NCI-H146 (cell line): ENCODE measurements at regions not wholly inside any gene's neighbourhood (a gene's known extent, or its start where the extent isn't known, plus 50 kb on each side); places are given as distances from the start of the nearest gene placed in this dataset.
"Not testable (repeated sequence)": the region's sequence is repeated elsewhere in the genome, so short reads cannot be mapped to it uniquely, and the experiment has no call there.

Source experiments
- DNase-seq: peaks from one replicate; lab custom pipeline; 2025; lab: John Stamatoyannopoulos, UW

DNA sequence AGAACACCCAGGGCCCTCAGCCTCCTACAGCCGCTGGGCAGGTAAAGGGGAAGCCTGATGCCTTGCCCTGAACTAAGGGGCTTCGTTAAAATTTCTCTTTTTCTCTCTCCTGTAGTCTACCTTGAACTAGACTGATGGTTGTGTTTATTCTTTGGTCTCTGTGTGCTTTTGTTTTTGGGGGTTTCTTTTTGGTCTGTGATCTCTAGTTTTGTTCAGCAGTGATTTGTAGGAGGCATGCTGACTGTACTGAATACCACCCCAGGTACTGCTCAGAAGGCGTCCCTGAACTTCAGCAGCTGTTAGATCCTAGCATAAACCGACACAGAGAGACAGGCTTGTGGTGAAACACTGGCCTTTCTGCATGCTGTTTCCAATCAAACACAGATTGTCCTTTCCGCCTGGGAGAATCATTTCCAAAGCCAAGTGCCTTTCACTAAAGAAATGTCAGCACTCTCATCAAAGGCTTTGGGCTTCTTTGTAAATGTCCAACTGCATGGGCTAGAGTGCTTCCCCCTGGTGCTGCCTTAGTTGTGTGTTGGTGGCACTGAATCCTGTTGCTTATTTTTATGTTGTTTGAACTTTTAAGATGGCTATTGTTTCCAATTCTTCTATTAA is 364.7 kb upstream of the SASH1 start:
- DNase-seq: no peak

- no peak for DNase-seq
These were observed 362.7 kb upstream of the SASH1 start for GRCh38 chr6:147979966-147980365.

DNA sequence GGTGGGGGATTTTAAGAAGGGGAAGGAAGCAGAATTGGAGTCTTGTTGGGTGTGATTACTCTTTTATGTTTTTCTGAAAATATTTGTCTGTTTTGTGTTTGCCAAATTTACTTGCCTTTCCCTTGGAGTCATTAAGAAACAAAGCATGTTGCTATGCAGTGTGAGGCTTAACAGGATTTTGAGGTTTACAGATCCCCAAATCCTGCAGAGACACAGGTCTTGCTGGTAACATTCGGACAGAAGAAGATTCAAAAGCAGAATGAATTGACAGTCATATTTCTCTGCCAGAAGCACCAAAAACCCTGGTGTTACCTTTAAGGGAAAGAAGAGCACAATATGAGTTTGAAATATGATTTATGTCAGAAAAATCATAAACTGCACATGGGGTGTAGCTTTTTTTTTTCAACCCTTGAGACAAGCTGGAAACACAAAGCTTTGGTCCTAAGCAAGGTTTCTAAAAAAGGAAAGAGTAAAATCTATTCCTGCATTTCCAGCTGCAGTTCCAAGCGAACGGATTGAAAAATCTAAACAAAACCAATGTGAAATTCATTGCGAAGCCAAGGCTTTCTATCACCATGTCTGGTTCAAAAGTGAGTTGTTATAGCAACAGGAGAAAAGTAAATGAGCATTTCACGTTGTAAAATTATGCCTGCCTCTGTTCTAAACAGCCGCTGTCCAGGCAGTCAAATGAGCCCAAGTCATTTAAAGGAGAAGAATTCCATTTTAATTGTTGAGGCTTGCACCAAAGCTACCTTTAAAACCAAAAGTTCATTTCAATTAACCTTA is 358.9 kb upstream of the SASH1 start:
- DNase-seq: peak; percentile 28

GRCh38 chr6:147986846-147987245 is 355.8 kb upstream of the SASH1 start:
- DNase-seq: peak; percentile 90

DNA sequence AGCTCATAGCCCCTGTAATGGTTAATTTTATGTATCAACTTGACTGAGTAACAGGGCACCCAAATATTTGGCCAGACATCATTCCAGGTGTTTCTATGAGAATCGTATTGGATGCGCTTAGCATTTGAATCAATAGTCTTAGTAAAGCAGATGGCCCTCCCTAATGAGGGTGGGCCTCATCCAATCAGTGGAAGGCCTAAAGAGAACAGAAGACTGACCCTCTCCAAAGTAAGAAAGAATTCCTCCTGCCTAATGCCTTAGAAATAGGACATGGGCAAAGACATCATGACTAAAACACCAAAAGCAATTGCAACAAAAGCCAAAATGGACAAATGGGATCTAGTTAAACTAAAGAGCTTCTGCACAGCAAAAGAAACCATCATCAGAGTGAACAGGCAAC is 352.5 kb upstream of the SASH1 start:
- DNase-seq: no peak

DNA sequence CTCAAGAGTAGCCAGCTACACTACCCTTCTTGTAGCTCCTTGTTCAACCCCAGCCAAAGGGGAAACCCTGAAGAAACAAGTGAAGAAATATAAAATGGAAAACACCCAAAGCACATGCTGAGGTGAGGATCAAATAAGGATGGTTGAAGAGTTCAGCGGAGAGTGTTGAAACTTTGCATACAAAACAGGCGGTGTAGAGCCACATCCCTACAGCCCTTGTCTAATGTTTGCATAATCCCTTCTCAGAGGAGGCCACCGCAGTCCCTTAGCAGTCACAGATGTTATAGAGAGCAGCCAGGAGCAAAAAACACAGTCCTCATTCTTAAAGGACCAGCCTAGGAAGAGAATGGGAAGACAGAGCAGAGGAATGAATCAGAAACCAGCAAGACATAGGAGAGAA is 350.7 kb upstream of the SASH1 start:
- DNase-seq: no peak

DNA sequence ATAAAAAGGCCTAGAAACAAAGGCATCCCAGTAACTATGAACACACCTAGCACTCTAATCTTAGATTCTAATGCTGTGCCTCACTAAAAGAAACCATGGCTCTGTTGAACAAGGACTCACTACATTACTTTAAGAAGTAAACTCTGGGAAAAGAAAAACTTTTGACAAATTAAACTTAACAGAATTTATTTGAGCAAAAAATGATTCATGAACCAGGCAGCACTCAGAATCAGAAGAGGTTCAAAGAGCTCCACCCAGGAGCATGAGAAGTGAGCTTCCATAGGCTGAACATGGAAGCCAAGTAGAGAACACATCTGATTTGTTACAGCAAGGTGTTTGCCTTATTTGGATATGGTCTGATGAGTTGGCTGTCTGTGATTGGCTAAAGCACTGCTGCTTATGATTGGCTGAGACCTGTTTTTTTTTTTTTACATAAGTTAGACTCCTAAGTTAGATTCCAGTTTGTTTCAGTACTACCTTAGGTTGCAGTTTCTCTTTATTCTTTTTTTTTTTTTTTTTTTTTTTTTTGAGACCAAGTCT is 343.6 kb upstream of the SASH1 start:
- no peak for DNase-seq

DNA sequence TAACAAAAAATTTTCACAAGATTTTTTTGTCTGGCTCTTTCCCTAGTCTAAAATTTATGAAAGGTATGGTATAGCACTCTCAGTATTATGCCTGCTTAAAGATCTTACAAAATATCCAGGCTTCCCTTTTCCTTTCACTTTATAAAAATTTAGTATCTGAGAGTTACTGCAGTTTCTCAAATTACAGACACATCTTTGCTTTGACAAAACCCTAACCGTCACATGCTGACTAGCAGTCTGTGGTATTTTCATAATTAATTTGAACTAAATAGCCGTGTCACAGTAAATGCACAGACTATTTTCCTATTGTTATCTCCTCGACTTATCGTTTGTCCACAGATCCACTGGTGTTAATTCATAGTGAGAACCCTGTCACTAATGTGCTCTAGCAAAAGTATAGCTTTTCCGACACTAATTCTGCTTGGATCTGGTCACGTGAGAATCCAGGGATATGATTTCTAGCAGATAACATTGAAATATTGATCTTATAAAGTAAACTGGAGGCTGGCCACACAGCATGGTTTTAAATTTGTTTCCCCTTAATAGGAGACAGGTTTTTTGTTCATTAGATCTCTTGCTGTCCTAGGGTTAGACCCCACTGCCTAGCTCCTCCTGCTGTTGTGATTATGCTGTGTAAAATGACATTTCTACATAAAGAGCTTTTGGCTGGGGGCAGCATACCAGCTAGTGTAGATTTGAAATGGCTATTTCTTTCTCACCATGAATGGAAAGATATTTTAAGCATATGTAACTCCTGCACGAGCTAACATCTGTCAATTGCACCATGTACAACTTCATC is 340.6 kb upstream of the SASH1 start:
- DNase-seq: peak; percentile 82

GRCh38 chr6:148004651-148005050 is 338.0 kb upstream of the SASH1 start:
- no peak for DNase-seq

DNA sequence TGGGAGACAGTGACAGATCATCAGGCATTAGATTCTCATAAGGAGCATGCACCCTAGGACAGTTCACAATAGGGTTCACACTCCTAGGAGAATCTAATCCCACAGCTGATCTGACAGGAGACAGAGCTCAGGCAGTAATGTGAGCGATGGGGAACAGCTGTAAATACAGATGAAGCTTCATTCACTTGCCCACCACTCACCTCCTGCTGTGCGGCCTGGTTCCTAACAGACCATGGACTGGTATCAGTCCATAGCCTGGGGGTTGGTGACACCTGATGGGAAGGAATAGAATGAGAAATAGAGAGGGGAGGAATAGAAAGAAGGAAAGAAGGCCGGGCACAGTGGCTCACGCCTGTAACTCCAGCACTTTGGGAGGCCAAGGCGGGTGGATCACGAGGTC is 336.8 kb upstream of the SASH1 start:
- no peak for DNase-seq

DNA sequence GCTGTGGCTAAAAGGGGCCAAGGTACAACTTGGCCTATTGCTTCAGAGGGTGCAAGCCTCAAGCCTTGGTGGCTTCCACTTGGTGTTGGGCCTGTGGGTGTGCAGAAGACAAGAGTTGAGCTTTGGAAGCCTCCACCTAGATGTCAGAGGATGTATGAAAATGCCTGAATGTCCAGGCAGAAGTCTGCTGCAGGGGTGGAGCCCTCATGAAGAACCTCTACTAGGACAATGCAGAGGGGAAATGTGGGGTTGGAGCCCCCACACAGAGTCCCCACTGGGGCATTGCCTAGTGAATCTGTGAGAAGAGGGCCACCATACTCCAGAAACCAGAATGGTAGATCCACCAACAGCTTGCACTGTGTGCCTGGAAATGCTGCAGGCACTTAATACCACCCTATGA is 332.1 kb upstream of the SASH1 start:
- DNase-seq: not testable (repeated sequence)

DNA sequence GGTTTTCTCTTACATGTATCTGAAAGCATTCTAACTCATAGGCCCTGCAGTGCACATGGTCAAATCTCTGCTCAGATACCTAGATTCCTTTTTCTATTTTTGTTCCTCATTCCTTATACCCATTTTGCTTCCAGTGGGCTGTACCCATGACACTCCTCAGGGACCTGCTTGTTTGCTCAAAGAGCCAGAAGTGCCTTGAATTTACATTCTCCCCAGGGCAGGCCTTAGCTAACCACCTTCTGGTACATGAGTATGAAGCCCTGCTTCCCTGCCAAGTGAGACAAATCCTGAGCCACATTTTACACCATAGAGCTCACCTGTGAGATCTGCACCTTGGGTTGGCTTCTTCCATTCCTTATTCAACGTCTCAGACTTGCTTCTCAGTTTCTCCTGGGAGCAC is 326.6 kb upstream of the SASH1 start:
- no peak for DNase-seq

DNA sequence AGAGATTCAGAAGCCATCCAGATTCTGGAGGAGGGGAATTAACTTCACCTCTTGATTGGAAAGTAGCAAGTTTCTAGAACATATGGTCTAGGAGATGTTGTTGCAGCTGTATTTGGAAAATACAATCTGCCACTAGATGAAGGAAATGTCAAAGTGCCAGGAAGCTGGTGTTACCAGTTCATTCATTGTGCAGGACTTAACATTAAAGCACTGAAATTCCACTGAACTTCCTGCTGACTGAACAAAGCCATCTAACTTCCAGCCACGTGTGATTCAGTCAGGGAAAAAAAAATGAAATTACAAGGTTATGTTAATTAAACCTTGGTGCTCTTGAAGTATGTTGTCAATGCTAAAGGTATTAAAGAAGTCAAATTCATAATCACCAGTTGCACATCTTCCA is 321.5 kb upstream of the SASH1 start:
- DNase-seq: no peak

GRCh38 chr6:148021699-148022098 is 320.9 kb upstream of the SASH1 start:
- DNase-seq: no peak

GRCh38 chr6:148022279-148022678 is 320.4 kb upstream of the SASH1 start:
- DNase-seq: not testable (repeated sequence)

DNA sequence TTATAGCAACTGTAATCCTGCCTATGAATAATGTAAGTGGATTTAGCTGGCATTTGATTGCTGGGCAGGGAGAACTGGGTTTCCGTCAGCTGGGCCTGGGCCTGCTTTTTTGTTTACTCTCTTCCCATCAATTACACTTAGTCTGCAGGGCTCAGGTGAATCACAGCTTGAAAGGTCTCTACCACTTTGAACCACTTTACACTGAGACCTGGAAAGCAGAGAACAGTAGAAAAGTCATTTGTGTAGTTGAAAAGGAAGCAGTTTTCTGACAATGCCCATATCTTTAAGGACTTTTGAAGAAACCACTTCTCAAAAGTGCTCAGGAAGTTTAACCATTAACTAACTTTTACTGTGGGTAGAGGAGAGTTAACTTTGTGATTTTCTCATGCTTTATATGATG is 315.4 kb upstream of the SASH1 start:
- DNase-seq: peak; percentile 96

DNA sequence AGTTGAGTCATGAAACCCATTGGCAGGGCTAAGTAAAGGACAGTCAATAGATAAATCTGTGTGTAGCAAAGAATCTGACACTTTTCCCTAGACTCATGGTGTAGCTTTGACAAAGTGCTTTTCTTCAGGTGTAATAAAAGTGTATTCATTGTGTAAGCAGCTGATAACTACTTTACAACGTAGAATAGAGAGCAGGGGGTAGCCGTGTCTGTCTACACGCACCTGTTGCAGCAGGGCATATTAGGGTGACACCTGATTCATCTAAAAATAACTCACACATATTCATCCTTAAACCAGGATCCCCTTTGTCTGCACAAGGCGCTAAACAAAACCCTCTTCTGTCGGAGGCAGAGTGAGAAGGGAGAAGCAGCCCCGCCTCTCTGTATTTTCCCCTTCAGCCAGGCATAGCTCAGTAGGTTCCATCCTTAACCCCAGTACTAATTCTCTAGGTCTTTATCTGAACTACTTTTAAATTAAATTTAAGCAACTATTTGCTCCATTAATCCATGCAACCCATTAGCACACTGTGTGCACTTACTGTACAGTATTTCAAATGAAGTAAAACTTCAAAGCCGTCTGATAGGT is 306.7 kb upstream of the SASH1 start:
- peak; percentile 96 for DNase-seq

GRCh38 chr6:148037496-148037895 is 305.1 kb upstream of the SASH1 start:
- DNase-seq: peak; percentile 76

GRCh38 chr6:148041546-148041945 is 301.1 kb upstream of the SASH1 start:
- no peak for DNase-seq

GRCh38 chr6:148042536-148042935 is 300.1 kb upstream of the SASH1 start:
- no peak for DNase-seq

DNA sequence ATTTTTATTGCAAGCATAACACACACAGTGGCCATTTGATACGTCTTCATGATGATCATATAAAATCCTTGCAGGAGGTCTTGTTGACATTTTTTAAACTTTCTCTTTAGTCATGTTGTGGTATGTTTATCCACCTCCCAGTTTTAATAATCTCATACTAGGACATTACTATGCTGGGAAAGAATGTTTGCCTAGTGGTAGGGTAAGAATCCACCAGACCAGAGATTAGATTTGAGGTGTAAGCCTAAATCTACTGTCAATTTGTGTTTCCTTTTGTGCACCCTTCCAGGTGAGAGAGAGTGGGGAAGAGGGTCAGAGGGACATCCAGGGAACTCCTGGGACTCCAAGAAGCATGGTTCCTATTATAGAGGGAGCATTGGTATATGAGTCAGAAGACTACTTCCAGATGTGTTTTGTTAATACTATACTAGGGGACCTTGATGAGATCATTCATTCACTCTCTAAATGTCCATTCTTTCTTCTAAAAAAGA is 298.3 kb upstream of the SASH1 start:
- DNase-seq: no peak

GRCh38 chr6:148044921-148045320 is 297.7 kb upstream of the SASH1 start:
- no peak for DNase-seq
